B cell (primary cell): ENCODE measurements at regions not wholly inside any gene's neighbourhood (a gene's known extent, or its start where the extent isn't known, plus 50 kb on each side); places are given as distances from the start of the nearest gene placed in this dataset.

Source experiments
- CTCF ChIP-seq: fragments of 200-600 bp; IDR thresholded peaks from one replicate; pipeline ENCODE4 v1.8.0; 2022; ENCODE audit warnings: antibody characterized with exemption, mild to moderate bottlenecking
- EZH2 ChIP-seq: IDR thresholded peaks from 2 replicates; pipeline ENCODE4 v1.6.1; 2012; ENCODE audit warnings: borderline replicate concordance, low read depth, mild to moderate bottlenecking, moderate library complexity, low read length; ENCODE audit not compliant: insufficient read depth, poor library complexity, severe bottlenecking

DNA sequence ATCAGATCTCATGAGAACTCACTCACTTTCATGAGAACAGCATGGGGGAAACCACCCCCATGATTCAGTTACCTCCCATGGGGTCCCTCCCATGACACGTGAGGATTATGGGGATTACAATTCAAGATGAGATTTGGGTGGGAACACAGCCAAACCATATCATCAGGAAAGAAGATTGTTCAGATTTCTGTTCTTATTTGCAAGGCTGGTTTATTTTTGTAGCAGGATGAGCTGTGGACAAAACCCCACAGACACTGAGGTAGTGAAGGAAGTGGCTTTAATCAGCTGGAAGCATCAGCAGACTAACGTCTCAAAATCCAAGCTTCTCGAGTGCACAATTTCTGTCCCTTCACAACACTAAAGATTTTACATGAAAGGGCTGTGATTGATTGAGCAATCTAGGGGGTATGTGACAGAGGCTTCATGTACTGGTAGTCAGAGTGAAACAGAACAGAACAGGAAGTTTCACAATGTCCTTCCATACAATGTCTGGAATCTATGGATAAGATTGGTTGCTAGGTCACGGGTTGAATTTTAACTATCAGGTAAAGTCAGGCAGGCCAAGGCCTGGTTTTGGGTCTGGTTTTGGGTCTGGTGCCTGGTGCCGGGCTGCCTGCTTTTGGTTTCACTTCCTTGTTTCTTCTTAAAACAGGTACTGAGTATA lies 91.3 kb upstream of the ZNF366 start:
- TF ChIP-seq CTCF (no peak), EZH2 (no peak)
